Tongue (tissue), 1 donor: ENCODE measurements at regions not wholly inside any gene's neighbourhood (a gene's known extent, or its start where the extent isn't known, plus 50 kb on each side); places are given as distances from the start of the nearest gene placed in this dataset.
A peak's percentile ranks its signal among the peaks of the same experiment; 100 is the strongest.

ENCODE experiments used
- DNase-seq: peaks from one replicate; pipeline ENCODE4 v3.0.0-alpha.2; 2015

- DNase-seq = no peak
These were observed 88.2 kb upstream of the CAMK2D start for GRCh38 chr4:113849771-113850170.

DNA sequence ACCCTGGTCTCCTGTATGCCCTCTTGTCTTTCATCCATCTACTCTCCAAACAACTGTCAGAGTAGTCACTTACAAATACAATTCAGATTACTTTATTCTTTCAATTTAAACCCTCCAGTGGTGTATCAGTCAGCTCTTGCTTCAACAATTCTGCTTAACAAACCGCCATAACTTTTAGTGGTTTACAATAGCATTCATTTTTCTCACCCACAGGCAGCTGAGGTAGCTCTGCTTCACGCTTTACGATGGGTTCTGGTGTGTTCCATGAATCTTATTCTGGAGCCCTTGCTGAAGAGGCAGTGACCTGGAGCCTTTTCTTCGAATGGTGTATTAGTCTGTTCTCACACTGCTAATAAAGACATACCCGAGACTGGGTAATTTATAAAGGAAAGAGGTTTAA is 86.2 kb upstream of the CAMK2D start:
- DNase-seq = no peak

DNA sequence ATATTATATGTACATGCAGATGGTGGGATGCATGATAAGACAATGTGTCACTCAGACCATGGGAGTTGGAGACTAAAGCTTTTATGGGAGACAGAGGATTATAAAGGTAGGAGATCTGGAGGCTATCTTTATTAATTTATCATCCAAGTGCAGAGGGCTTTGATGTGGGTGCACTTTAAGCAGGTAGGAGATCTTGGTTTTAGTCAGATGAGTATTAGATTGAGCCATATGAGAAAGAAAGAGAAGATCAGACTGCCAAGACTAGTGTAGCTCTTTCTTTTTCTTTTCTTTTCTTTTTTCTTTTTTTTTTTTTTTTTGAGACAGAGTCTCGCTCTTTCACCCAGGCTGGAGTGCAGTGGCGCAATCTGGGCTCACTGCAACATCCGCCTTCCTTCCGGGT is 84.9 kb upstream of the CAMK2D start:
- DNase-seq = no peak

DNA sequence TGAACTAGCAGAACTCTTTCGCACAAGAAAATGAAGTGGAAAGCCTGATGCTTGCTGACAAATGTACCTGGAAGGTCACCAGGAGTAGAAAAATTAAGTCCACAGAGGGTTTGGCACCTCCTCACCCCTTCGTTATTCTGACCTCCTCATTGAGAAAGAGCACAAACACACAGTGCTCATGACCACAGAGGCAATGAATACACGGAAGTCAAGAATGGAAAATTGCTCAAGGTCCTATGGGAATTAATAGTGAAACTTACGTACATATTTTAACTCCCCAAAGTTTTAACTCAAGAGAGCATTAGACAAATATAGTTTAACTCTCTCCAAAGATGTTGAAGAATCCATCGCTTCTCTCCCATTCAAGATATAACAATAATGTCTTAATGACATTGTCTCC is 83.6 kb upstream of the CAMK2D start:
- no peak for DNase-seq

- no peak for DNase-seq
These were observed 82.8 kb upstream of the CAMK2D start for GRCh38 chr4:113844369-113844768.

DNA sequence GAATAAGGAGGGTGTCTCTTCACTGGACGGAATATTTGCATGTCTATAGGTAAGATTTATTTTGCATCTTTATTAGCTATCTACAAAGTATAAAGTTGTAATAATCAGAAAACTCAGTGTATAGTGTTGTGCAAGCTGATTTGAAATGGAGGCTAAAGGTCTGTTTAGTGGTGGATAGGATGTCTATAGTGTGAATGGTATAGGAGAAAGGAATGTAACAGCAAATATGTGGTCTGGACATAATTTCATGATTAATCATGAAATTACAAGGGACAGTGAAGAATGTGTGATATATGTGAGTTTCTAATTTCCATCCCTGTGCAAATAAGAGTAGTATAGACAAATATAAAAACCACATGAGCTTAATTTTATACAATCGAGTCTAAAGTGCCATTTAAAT is 79.3 kb upstream of the CAMK2D start:
- DNase-seq = no peak

GRCh38 chr4:113838460-113838859 is 76.9 kb upstream of the CAMK2D start:
- no peak for DNase-seq

GRCh38 chr4:113837397-113837796 is 75.9 kb upstream of the CAMK2D start:
- no peak for DNase-seq

DNA sequence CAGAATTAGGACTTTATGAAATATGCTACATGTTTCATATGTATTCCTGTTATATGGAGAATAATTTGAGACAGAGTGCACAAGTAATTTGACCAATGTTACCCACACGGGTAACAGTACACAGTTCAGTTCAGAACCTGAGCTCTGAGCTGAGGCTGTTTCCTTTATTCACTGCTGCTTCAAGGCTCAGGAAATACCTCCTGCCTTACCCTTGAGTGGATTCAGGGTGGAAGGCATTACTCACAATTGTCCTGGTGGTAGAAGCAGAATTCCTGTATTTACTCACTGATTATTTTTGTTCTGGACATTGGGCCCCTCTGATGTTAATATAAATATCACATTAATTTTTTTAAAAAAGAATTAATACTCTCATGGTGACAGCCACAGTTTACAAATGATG is 73.5 kb upstream of the CAMK2D start:
- DNase-seq = no peak

GRCh38 chr4:113834298-113834697 is 72.8 kb upstream of the CAMK2D start:
- DNase-seq = no peak

DNA sequence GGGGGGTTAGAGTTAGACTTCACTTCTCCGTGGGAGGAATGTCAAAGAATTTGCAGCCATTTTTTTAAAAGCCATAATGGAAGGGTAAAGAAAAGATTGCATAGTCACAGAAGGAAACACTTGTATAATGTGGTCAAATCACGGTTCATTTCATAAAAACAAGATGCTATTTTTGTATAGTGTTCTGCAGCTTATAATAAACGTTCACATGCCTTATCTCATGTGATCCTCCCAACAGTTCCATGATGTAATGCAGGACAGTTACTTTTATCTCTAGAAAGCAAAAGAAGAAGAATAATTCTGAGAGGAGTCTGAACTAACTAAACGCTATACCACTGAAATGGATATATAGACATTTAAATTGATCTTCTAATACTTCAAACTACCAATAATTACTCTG is 71.3 kb upstream of the CAMK2D start:
- DNase-seq = no peak

GRCh38 chr4:113831457-113831856 is 69.9 kb upstream of the CAMK2D start:
- no peak for DNase-seq

GRCh38 chr4:113828702-113829101 is 67.2 kb upstream of the CAMK2D start:
- no peak for DNase-seq

- DNase-seq = no peak
These were observed 65.7 kb upstream of the CAMK2D start for GRCh38 chr4:113827285-113827684.

GRCh38 chr4:113826421-113826820 is 64.9 kb upstream of the CAMK2D start:
- DNase-seq = no peak

DNA sequence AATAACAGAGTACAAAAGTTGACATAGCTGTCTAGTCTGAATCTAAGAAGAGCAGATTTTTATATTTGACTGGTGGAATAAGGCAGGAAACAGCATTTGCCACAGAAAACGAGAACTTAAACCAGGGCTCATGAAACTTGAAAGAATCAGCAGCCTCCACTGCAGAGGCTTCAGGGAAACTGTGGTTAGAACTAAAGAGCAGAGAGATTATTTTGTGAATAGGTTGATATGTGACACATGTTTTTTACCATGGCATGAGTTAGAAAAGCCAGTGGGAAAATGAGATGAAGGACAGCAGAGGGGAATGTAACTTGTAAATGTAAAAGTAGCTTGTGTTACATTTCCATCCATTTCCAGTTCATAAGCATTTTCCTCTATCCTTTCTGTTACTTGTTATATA is 63.7 kb upstream of the CAMK2D start:
- DNase-seq = no peak

DNA sequence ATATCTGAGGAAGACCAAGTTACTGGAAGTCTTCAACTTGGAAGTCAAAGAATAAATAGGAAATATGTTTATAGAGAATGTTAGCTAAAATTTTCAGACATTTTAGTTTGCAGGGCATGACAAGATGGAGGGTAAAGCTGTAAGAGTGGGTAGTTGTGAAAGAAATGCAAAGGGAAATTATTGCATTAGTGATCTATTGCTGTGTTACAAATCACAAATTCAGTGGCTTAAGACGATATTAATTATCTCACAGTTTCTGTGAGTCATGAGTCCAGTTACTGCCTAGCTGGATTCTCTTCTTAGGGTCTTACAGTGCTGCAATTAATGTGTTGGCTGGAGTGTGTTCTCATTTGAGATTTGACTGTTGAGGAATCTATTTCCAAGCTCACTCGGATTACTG is 62.9 kb upstream of the CAMK2D start:
- no peak for DNase-seq

DNA sequence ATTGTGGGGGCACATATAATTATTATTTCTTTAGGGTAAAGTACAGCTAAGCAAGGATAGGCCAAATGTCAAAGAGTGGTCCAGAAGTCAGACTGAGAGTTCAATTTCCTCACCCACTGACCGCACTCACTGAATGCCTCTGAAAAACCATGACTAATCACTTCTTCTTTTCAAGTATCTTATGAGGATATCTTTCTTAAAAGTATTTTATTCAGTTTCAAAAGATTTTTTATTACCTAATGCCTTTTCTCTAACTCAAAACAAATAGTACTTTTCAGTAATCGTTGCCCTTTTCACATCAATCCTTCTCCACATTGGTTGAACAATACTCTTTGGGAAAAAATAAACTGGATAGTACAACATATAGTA is 61.7 kb upstream of the CAMK2D start:
- DNase-seq = no peak

- no peak for DNase-seq
These were observed 61.2 kb upstream of the CAMK2D start for GRCh38 chr4:113822555-113823290.

DNA sequence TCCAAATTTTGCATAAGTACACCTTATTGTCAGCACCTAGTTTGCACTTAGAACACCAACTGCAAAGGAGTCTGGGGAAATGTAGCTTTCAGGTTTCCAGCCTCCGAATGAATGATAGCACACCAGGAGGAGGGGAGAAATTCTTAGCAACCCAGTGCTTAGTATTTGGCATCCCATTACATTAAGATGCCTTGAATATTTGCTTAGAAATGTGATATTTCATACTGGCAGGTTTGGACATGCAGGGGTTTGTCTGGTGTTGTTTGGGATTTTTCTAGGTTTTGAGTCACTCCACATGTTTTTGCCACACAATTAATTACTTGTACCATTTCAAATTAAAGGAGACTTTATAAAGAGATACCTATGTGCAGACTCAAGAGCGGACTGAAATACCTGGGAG is 60.3 kb upstream of the CAMK2D start:
- no peak for DNase-seq

DNA sequence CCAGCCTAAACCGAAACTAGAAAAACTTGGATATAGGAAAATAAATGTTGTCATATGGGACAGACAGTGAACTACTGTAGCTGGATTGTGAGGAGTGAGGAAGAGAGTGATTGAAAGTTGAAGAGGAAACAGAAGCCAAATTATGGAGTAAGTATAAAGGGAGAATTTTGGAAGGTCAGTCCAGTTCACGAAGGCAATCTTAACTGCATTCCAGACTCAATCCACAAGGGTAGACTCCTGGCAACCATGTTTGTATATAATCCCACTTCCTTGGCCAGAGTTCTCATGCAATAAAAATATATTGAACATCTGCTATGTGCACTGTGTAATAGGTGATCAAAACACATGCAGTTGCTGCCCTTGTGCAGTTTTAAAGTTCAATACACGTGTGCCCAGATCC is 58.6 kb upstream of the CAMK2D start:
- peak; percentile 6 for DNase-seq

DNA sequence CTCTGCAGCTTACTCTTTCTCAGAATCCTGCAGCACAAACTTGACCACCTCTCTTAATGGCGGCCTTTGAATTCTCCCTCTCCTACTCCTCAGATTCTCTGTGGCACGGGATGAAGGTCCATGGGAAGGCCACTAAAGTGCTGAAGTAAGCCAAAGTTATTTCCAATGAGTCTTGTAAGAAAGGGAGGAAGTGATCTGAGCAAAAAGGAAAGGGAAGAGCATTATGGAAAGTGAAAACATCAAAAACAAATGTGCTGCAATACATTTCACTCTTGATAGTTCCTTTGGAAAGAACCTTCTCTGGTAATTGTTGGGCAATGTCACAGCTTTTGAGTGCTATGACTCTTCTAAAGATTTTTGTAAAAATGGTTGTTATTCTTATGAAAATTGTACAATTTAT is 54.3 kb upstream of the CAMK2D start:
- DNase-seq = no peak

DNA sequence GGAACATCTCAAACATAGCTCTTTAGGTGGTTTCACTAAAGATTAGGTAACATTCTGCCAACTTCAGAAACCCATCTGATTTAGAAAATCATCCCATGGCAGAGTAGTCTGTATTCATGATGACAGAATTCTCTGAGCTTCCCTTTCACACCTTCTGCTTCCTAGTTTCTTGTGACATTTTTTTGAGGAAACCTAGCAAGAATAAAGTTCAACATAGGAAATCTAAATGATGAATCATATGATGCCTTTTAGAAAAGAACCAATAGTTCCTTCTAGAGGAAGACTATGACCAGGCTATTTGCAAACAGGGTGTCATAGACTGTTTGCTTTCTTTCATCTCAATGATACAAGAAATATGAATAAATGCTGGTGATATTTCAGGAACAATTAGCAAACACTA is 49.8 kb upstream of the CAMK2D start:
- no peak for DNase-seq
